ENCODE measurements at regions not wholly inside any gene's neighbourhood (a gene's known extent, or its start where the extent isn't known, plus 50 kb on each side); places are given as distances from the start of the nearest gene placed in this dataset.

GRCh38 chr1:95703046-95703445, 469.0 kb downstream of the RWDD3 start:
- no peak overlapping the region for H3K4me3 ChIP-seq (ENCODE audit: low read depth, low read length)
- no peak for TF ChIP-seq CTCF (IDR thresholded peaks at IDR 0.05; ENCODE audit: control insufficient read depth, extremely low read depth, insufficient read depth)
- DNase-seq (ENCODE audit: low read depth) = no peak

GRCh38 chr1:95716097-95716496, 482.1 kb downstream of the RWDD3 start:
- TF ChIP-seq CTCF (IDR thresholded peaks at IDR 0.05; ENCODE audit: control insufficient read depth, extremely low read depth, insufficient read depth) = no peak
- H3K4me3 ChIP-seq (ENCODE audit: low read depth, low read length) = no peak overlapping the region
- no peak for DNase-seq (ENCODE audit: low read depth)

- DNase-seq (ENCODE audit: low read depth) = no peak
- H3K4me3 ChIP-seq (ENCODE audit: low read depth, low read length) = no peak overlapping the region
- no peak for TF ChIP-seq CTCF (IDR thresholded peaks at IDR 0.05; ENCODE audit: control insufficient read depth, extremely low read depth, insufficient read depth)
These were observed 482.5 kb downstream of the RWDD3 start for GRCh38 chr1:95716550-95716949.

- DNase-seq (ENCODE audit: low read depth) = no peak
- no peak overlapping the region for H3K4me3 ChIP-seq (ENCODE audit: low read depth, low read length)
- TF ChIP-seq CTCF (IDR thresholded peaks at IDR 0.05; ENCODE audit: control insufficient read depth, extremely low read depth, insufficient read depth) = no peak
These were observed 489.3 kb downstream of the RWDD3 start for GRCh38 chr1:95723346-95723745.

- no peak for TF ChIP-seq CTCF (IDR thresholded peaks at IDR 0.05; ENCODE audit: control insufficient read depth, extremely low read depth, insufficient read depth)
- no peak for DNase-seq (ENCODE audit: low read depth)
- H3K4me3 ChIP-seq (ENCODE audit: low read depth, low read length) = no peak overlapping the region
These were observed 494.8 kb downstream of the RWDD3 start for GRCh38 chr1:95728841-95729240.

GRCh38 chr1:95730986-95731385, 497.0 kb downstream of the RWDD3 start:
- DNase-seq (ENCODE audit: low read depth) = no peak
- no peak overlapping the region for H3K4me3 ChIP-seq (ENCODE audit: low read depth, low read length)
- no peak for TF ChIP-seq CTCF (IDR thresholded peaks at IDR 0.05; ENCODE audit: control insufficient read depth, extremely low read depth, insufficient read depth)

GRCh38 chr1:95731466-95731865, 497.5 kb downstream of the RWDD3 start:
- no peak overlapping the region for H3K4me3 ChIP-seq (ENCODE audit: low read depth, low read length)
- DNase-seq (ENCODE audit: low read depth) = no peak
- no peak for TF ChIP-seq CTCF (IDR thresholded peaks at IDR 0.05; ENCODE audit: control insufficient read depth, extremely low read depth, insufficient read depth)
